Cerebellar nuclear complex (tissue), 1 donor: ENCODE measurements at regions not wholly inside any gene's neighbourhood (a gene's known extent, or its start where the extent isn't known, plus 50 kb on each side); places are given as distances from the start of the nearest gene placed in this dataset.
A peak's percentile ranks its signal among the peaks of the same experiment; 100 is the strongest.
"Not testable (repeated sequence)": the region's sequence is repeated elsewhere in the genome, so short reads cannot be mapped to it uniquely, and the experiment has no call there.

Source experiments
- DNase-seq, 2 experiments: peaks; one replicate each; lab custom pipeline; 2025; lab: John Stamatoyannopoulos, UW

DNA sequence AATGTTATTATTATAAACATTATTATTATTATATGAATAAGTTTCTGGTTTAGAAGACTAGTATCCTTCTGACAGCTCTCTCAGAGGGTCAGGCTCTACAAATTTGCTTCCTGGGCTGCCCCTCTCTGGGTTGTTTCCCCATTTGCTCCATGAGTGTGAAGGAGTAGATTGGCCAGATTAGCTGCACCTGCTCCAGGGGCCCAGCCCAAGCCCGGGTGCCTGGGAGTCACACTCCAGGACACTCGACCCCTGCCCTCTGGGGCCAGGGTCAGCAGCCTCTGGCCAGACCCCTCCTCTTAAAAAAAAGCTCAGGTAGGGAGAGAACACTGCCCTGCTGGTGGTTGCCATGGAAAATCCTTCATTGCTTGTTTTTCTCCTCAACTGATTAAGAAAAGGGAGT is 169.0 kb upstream of the FOXD4L5 start:
- not testable (repeated sequence) for DNase-seq

DNA sequence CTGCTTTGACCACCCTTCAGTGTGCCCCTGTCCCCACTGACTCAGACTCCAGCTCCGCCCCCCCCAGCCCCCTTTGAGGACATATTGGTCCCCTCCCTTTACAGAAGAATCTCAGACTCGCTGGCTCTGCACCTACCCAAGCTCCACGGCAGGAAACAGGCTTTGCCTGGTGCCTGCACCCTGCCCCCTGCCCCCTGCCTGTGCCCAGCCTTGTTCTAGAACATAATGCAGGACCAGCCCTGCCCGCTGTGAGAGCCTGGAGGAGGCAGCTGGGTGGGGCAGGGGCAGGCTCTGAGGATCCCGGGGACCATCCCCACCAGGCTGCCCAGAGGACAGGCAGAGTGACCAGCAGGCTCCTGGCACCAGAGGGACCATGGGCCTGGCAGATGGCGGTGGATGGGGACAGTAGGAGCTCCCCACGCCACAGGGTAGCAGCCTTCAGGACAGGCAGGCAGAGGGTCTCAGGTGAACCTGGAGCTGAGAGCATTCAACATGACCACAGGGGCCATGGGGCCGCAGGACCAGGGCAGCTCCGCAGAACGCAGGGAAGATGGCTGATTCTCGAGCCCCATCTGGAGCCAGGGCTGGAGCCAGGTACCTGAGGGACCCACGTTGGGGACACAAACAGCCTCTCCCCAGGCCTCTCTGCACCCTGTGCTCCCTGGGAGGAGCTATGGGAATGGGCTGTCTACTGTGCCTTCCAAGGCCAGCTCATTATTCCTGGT is 165.0 kb upstream of the FOXD4L5 start:
- not testable (repeated sequence) for DNase-seq

DNA sequence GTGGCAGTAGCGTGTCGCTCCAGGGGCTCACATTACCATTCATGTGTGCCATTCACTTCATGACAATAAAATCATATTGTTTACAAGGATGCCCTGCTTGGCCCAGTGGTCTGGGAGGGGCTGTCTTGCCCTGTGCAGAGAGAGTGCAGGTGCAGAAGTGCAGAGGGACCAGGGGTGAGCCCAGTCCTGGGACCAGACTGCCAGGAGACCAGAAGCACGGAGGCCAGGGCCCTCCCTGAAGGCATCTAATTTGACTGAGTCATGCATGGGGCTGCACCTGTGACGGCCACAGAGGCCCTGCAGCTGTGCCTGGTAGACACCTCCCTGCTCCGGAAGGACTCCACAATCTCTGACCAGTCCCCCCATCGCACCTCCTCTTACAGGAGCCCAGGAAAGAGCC is 164.4 kb upstream of the FOXD4L5 start:
- DNase-seq = no peak

DNA sequence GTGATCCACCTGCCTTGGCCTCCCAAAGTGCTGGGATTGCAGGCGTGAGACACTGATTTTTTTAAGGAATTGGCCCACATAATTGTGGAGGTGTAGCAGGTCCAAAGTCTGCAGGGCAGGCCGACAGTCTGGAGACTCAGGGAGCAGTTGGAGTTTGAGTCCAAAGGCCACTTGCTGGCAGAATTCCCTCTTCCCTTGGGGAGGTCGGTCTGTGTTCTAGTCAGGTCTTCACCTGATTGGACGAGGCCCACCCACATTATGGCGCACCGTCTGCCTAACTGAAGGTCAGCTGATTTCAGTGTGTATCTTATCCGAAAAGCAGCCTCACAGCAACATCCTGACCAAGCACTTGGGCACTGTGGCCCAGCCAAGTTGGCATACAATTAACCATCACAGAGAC is 162.1 kb upstream of the FOXD4L5 start:
- not testable (repeated sequence) for DNase-seq

DNA sequence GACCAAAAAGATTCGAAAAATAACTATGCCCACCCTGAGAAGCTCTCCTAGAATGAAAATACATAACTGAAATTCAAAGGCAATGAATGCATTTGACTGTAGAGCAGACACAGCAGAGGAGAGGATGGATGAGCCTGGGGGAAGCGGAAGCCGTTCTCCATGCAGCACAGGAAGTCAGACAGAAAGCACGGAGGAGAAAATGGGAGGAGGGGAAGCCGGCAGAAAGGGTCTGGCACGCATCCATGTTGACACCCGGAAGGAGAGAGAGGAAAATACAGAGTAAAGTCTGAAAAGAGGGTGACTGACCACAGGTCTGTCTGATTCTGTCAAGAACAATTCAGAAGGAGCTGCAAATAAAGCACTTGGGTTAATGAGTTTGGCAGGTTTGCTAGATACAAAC is 161.0 kb upstream of the FOXD4L5 start:
- DNase-seq = not testable (repeated sequence)

DNA sequence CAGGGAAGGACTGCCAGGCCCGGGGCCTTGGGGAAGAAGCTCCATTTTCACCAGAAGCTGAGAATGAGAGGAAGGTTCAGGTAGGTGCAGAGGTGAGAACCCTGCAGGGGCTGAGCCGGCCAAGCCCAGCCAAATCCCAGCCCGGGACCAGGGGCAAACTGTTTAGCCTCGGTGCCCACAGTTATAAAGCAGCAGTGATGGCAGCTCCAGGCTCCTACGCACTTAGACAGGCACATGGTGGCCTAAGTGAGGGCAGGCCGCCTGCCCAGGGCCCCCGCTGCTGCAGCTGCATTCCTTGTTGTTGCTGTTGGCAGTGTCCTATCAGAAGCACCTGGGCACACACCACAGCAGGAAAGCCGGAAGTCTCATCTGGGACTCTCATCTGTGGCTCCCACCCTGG is 159.9 kb upstream of the FOXD4L5 start:
- DNase-seq = no peak

DNA sequence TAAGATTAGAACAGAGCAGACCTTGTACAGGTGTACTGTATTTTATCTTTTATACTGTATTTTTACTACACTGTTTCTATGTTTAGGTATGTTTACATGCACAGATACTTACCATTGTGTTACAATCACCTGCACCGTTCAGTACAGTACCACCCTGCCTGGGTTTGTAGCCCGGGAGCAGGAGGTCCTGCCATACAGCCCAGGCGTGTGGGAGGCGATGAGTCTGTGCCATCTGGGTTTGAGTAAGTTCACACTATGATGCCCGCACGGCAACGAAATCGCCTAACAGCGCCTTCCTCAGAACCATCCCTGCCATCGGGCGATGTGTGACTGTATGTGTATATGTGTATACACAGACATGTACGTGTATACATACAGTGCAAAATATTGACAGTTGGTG is 157.1 kb upstream of the FOXD4L5 start:
- DNase-seq = not testable (repeated sequence)

DNA sequence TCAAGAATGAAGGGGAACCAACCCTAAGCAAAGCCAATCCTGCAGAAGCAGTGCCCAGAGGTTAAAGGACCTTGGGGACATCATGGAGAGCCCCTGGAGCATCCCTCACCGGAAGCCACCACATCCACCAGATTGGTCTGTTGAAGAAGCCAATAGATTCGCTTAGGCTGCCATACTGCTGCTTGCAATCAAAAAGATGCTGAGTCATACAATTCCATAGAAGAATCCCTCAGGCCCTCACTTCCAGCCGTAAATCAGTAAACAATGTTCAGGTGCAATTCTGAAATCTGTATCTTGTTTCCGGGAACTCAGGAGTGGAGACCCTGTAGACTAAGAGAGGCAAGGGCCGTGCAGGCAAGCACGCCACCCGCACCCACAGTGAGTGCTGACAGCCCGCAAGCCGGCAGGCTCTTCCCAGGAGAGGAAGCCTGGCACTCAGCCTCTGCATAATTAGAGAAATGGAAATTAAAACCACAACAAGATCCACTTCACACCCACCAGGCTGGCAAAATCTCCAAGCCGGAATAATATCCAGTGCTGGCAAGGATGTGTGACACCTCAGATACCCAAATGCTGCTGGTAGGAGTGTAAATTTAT is 156.4 kb upstream of the FOXD4L5 start:
- DNase-seq = not testable (repeated sequence)

DNA sequence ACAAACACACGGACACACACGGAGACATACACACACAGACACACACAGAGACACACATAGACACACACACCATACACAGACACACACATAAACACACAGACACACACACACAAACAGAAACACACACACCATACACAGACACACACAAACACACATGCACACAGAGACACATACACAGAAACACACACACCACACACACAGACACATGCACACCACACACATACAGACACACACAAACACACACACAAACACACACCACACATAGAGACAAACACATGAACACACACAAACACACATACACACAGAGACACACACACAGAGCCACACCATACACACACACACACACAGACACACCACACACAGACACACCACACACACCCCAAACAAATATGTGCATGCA is 152.7 kb upstream of the FOXD4L5 start:
- no peak for DNase-seq

DNA sequence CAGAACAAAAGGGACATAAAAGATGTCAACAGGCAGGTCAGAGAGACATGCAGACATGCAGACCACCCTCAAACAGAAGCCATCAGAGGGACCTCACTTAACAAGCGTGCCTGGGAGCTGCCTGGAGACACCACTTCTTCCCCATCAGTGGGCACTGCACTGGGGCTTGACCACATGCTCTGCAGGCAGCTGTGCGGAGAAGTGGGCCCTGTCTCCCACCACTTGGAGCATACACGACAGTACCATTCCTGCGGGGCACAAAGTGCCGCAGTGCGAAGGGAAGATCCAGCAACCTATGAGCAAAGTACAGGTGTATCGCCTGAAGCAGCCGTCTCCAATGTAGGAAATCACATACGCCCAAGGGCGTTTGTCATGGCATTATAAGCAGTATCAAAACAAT is 150.5 kb upstream of the FOXD4L5 start:
- no peak for DNase-seq

DNA sequence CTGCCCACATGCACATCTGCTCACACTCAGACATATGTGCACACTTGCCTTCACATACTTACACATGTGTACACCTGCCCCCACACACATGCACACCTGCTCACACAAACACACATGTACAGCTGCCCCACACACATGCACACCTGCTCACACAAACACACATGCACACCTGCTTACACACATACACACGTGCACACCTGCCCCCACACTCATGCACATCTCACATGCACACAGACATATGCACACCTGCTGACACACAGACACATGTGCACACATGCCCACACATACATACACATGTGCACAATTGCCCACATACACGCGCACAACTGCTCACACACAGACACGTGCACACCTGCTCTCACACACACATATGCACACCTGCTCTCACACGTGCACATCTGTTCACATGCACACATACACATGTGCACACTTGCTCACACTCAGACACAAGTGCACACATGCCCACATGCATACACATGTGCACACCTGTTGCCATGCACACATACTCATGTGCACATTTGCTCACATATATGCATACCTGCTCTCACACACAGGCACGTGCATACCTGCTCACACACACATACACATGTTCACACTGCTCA is 147.8 kb upstream of the FOXD4L5 start:
- no peak for DNase-seq

DNA sequence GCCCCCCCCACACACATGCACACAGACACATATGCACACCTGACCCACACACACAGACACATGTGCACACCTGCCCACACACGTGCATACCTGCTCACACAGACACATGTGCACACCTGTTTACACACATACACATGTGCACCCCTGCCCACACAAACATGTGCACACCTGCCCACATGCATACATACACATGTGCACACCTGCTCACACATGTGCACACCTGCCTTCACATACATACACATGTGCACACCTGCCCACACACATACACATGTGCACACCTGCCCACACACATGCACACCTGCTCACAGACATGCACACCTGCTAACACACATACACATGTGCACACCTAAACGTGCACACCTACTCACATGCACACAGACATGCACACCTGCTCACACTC is 147.0 kb upstream of the FOXD4L5 start:
- no peak for DNase-seq

DNA sequence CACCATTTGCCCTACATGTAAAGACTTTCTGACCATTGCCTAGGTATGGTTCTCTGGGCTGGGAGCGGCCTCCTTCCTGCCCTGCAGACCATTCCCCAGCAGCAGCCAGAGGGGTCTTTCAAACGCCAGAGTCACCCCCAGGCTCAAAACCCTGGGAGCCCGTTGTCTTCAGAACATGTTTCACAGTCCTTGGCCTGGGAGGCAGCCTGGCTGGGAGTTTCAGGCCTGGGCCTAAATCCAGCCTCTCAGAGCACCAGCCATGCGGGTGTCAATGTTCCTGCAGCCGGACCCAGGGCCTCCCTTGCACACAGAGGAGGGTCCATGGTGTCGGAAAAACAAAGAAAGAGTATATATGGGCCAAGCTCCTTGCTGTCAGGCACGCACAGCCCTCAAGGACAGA is 145.2 kb upstream of the FOXD4L5 start:
- DNase-seq = no peak

DNA sequence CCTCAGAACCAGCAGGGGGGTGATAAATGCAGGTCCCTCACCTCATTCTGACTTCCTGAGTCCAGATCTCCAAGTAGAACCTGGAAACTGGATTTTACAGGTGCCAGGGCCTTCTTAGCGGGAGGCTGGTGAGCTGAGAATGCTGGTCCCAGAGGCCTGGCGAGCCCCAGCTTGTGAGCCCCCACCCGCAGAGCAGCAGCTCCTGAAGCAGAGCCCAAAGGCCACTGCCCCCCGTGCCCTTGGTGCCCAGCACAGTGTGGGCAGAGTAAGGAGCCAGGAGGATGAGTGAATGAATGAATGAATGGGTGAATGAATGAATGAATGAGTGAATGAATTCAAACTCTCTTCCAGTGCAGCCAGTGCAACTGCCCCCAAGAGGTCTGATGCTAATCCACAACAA is 142.4 kb upstream of the FOXD4L5 start:
- not testable (repeated sequence) for DNase-seq

DNA sequence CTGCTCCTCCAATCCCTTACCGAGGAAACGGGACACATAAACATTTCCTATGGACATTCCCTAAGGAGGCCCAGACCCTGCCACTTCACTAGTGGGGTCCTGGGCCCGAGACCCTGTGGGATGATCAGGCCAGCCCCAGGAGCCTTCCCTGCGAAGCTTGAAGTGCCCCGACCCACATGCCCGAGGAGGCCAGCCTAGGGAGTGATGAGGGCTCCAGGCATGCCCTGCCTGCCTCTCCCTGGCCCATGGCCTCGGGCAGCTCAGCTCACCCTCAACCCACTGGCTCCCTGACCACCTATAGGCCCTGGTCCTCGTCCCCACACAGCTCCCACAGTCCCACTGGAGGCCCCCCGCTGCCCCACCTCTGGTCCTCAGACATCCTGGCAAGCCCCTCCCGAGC is 141.8 kb upstream of the FOXD4L5 start:
- DNase-seq = not testable (repeated sequence)

DNA sequence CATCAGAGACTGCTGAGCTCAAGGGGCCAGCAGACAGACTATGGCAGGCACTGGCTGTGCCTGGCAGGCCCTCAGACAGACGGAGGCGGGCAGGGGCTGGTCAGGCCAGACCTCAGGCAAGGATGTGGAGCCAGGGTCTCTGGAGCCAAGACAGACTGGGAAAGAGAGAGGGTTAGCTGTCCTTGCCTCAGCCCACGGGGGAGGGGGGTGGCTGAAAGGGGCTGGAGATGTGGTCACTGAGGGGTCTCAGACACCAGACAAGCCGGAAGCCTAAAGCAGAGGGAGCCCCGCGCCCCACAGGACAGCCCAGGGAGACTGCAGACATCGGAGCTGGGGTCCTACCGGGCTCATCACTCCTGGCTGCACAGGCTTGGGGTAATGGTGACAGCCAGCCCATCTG is 141.2 kb upstream of the FOXD4L5 start:
- no peak for DNase-seq

DNA sequence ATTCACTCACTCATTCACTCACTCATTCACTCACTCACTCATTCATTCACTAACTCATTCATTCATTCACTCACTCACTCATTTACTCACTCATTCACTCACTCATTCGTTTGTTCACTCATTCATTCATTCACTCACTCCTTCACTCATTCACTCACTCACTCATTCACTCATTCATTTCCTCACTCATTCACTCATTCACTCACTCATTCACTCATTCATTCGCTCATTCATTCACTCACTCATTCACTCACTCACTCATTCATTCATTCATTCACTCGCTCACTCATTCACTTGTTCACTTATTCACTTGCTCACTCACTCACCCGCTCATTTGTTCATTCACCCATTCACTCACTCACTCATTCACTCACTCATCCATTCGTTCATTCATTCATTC is 140.2 kb upstream of the FOXD4L5 start:
- not testable (repeated sequence) for DNase-seq

DNA sequence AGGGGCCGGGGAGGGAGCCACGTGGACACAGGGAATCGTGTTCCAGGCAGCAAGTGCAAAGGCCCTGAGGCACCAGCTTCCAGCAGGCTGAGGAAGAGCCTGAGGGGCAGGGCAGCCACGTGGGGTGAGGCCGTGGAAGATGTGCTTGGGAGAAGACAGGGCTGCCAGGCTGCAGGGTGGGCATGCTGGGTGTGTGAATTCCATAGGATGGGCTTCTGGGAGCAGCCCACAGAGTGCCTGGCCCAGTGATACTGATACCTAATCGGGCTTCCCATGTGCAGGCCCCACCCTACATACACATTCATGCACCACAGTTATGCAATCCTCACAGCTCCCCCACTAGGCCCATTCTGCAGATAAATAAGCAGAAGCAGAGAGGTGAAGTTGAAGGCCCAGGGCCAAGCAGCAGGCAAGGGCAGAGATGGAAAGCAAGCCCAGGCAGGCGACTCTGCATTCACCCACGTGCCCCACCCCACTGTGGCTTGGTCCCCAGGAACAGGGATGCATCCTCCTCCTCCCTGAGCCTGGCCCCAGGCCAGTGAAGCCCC is 139.5 kb upstream of the FOXD4L5 start:
- not testable (repeated sequence) for DNase-seq

DNA sequence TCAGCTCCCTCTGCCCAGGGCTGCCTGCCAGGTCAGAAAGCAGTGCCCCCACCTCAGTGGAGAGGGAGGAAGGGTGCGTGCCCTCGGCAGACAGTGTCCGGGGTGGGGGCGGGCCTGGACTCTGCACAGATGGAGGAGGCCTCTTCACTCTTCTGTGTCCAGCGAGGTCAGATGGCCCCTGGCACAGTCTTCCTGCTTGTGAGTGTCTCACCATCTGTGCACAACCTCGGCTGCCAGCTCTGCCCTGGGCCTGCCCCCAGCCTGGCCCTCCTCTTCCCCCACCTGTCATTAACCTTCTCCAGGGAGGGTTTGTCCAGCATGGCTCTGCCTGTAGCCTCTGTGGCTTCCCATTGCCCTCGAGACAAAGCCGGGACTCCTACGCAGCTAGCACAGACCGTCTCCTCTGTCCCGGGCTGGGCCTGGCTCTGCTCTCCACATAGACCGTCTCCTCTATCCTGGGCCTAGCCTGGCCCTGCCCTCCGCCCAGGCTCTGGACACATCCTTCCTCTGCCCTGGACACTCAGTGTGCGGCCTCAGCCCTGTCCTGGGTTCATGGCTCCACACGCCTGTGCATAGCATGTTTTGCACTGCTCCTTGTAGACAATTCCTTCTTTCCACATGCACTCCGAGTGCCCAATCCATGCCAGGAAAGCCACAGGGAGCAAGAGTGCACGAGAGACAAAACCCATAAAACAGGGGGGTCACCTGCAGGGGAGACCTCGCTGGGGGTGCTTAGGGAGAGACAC is 138.9 kb upstream of the FOXD4L5 start:
- peak in 1 of 2 experiments; percentile 36 for DNase-seq

DNA sequence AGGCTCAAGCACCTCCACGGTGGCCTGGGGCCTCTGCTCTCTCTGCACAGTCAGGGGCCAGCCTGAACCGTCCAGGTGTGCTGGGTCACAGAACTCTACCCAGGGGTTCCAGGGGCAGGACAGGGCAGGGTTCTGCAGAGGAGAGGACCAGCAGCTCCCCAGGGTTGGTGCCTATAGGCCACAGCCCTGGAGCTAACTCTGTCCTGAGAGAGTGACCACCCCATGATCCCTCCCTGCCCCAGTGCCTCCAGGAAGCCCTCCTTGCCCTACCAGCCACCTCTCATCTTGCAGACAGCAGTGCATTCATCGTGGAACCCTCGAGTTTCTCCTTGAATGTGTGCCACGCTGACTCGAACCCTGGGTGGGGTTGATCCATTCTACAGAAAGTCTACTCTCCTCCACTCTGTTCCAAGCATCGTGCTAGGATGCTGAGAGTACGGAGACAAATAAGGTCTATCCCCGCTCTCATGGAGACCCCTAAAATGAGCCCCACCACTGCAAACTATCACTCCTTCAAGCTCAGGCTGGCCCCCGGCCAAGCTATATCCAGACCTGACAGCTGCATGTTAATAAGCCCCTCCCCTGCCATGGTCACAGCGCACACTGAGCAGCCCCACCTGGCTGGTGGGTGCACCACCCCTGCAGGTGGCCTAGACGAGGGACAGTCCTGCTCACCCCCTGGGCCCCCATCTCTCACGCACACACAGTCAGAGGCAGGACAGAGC is 138.1 kb upstream of the FOXD4L5 start:
- not testable (repeated sequence) for DNase-seq

DNA sequence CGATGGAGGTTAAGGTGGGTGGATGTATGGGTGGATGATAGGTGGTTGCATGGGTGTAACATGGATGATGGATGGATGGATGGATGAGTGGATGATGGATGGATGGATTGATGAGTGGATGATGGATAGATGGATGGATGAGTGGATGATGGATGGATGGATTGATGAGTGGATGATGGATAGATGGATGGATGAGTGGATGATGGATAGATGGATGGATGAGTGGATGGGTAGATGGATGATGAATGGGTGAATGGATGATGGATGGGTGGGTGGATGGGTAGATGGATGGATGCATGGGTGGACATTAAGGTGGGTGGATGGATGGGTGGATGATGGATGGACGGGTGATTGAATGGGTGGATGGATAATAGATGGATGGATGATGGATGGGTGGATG is 136.5 kb upstream of the FOXD4L5 start:
- DNase-seq = not testable (repeated sequence)

DNA sequence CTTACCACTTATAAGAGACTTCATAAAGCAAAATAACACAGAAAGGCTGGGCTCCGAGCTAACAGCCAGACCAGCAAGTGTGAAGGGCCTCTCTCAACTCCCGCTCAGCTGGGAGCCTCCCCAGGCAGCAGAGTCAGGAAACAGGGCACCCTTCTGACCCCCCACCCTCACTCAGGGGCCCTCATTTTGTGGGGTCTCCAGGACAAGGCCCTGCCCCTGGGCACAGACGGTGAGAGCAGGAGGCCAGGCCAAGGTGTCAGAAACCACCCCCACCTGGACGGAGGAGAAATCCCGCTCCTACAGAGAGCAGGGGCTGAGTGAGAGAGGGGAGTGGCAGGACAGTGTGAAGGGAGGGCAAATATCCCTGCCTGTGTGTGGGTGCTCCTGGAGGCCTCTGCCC is 135.8 kb upstream of the FOXD4L5 start:
- DNase-seq = no peak
